Fibroblast of peridontal ligament (primary cell): ENCODE measurements at regions not wholly inside any gene's neighbourhood (a gene's known extent, or its start where the extent isn't known, plus 50 kb on each side); places are given as distances from the start of the nearest gene placed in this dataset.
A peak's percentile ranks its signal among the peaks of the same experiment; 100 is the strongest.
"Not testable (repeated sequence)": the region's sequence is repeated elsewhere in the genome, so short reads cannot be mapped to it uniquely, and the experiment has no call there.

Source experiments
- DNase-seq: peaks from one replicate; pipeline ENCODE4 v3.0.0-alpha.2; 2010; ENCODE audit errors: extremely low read depth

GRCh38 chr5:118063836-118064235 is 924.5 kb downstream of the DTWD2 start:
- DNase-seq, result not testable (repeated sequence)

- DNase-seq, result no peak
These were observed 927.5 kb downstream of the DTWD2 start for GRCh38 chr5:118060833-118061232.

GRCh38 chr5:118052503-118052902 is 935.8 kb downstream of the DTWD2 start:
- DNase-seq, result no peak

GRCh38 chr5:118044169-118044568 is 944.2 kb downstream of the DTWD2 start:
- no peak for DNase-seq

GRCh38 chr5:118043531-118043930 is 944.8 kb downstream of the DTWD2 start:
- DNase-seq, result no peak

- DNase-seq, result peak; percentile 6
These were observed 946.3 kb downstream of the DTWD2 start for GRCh38 chr5:118042076-118042475.

GRCh38 chr5:118040496-118040895 is 947.9 kb downstream of the DTWD2 start:
- DNase-seq, result no peak

- no peak for DNase-seq
These were observed 954.5 kb downstream of the DTWD2 start for GRCh38 chr5:118033686-118034338.

GRCh38 chr5:118029807-118030206 is 958.5 kb downstream of the DTWD2 start:
- no peak for DNase-seq

GRCh38 chr5:118022062-118022461 is 966.3 kb downstream of the DTWD2 start:
- DNase-seq, result no peak

- no peak for DNase-seq
These were observed 970.8 kb downstream of the DTWD2 start for GRCh38 chr5:118017536-118017935.

GRCh38 chr5:118016396-118016795 is 972.0 kb downstream of the DTWD2 start:
- no peak for DNase-seq

- DNase-seq, result peak; percentile 16
These were observed 972.8 kb downstream of the DTWD2 start for GRCh38 chr5:118015511-118015910.

- no peak for DNase-seq
These were observed 978.5 kb downstream of the DTWD2 start for GRCh38 chr5:118009741-118010297.

- DNase-seq, result no peak
These were observed 979.6 kb downstream of the DTWD2 start for GRCh38 chr5:118008779-118009178.

- DNase-seq, result peak; percentile 1
These were observed 981.1 kb downstream of the DTWD2 start for GRCh38 chr5:118007262-118007661.

GRCh38 chr5:118006219-118006618 is 982.1 kb downstream of the DTWD2 start:
- DNase-seq, result no peak

- peak; percentile 3 for DNase-seq
These were observed 988.3 kb downstream of the DTWD2 start for GRCh38 chr5:117999939-118000549.

- no peak for DNase-seq
These were observed 1005.7 kb downstream of the DTWD2 start for GRCh38 chr5:117982691-117983090.

- no peak for DNase-seq
These were observed 1014.6 kb downstream of the DTWD2 start for GRCh38 chr5:117973785-117974184.

GRCh38 chr5:117955831-117956230 is 1032.5 kb downstream of the DTWD2 start:
- no peak for DNase-seq

- no peak for DNase-seq
These were observed 1034.0 kb downstream of the DTWD2 start for GRCh38 chr5:117954331-117954730.

- no peak for DNase-seq
These were observed 1035.1 kb downstream of the DTWD2 start for GRCh38 chr5:117953272-117953671.
